Gastrocnemius medialis (tissue), 4 donors: ENCODE measurements at regions not wholly inside any gene's neighbourhood (a gene's known extent, or its start where the extent isn't known, plus 50 kb on each side); places are given as distances from the start of the nearest gene placed in this dataset.

ENCODE experiments used
- CTCF ChIP-seq, 5 experiments: fragments of 450-650 bp in 3 of 5; fragments of 200-600 bp in 2 of 5; sonication (generic) in 2 of 5; IDR thresholded peaks in 4 of 5; conservative IDR thresholded peaks in 1 of 5; 1 replicate in 4 of 5; 2 replicates in 1 of 5; pipeline ENCODE4 v1.5.1; 2016 to 2019; ENCODE audit warnings: antibody characterized with exemption in 5 of 5, mild to moderate bottlenecking in 3 of 5, moderate library complexity in 3 of 5
- POLR2A ChIP-seq, 2 donors: fragments of 450-650 bp; IDR thresholded peaks; one replicate each; pipeline ENCODE4 v1.6.1; 2017; ENCODE audit warnings: antibody characterized with exemption in 2 of 2, mild to moderate bottlenecking in 2 of 2, moderate library complexity in 2 of 2

GRCh38 chr6:54574671-54575070, 266.4 kb downstream of the TINAG start:
- no peak for TF ChIP-seq CTCF (IDR thresholded peaks at IDR 0.05 in 4 of 5, conservative IDR thresholded peaks at IDR 0.05 in 1 of 5)
- no peak for TF ChIP-seq POLR2A (IDR thresholded peaks at IDR 0.05)
